ENCODE measurements at regions not wholly inside any gene's neighbourhood (a gene's known extent, or its start where the extent isn't known, plus 50 kb on each side); places are given as distances from the start of the nearest gene placed in this dataset.
"Not testable (repeated sequence)": the region's sequence is repeated elsewhere in the genome, so short reads cannot be mapped to it uniquely, and the experiment has no call there.

DNA sequence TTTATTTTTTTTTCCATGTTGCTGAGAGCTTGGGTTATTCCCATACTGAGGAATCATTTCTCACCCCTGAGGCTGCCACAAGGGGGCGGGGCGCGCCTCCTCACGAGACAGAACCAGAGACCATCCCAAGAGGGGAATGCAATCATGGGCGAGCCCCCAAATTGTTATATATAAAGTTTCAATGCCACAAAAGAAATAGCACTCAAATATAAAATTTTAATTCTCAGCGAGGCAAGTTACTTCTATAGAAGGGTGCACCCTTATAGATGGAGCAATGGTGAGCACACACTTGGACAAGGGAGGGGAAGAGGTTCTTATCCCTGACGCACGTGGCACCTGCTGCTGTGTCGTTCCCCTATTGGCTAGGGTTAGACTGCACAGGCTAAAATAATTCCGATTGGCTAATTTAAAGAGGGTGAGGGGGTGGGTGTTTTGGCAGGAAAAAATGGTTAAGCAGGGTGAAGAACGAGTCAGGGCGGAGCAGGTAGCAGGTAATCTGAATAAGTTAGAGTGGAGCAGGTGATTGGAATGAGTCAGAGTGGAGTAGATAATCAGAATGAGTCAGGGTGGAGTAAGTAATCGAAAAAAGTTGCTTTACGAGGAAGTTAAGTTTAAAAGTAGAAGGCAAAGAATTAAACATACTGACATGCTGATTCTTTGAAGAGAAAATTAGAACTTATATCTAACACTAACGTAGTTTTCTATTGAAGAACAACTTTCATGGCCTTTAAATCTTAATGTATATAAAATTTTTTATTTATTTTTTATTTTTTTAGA, 177.5 kb downstream of the MTCL1 start:
- Histone ChIP-seq H3K9me3 (ENCODE audit: control insufficient read depth, insufficient read depth, low read length) (peaks cover 3% of the 10 kb centered on the region), H3K36me3 (ENCODE audit: control insufficient read depth, insufficient read depth, low read length) (no peaks in the 10 kb centered on the region), H3K27me3 (ENCODE audit: control insufficient read depth, insufficient read depth, low read length) (no peaks in the 10 kb centered on the region), H3K4me1 (ENCODE audit: control insufficient read depth, insufficient read depth, low read length) (no peaks in the 10 kb centered on the region), H3K27ac (ENCODE audit: low read depth, low read length) (no peak overlapping the region), H3K4me3 (ENCODE audit: low read depth, low read length) (no peak overlapping the region)
- 95% methylated on average over 6 of the region's 15 CpGs for WGBS (ENCODE audit: insufficient coverage)
- no peak for DNase-seq (ENCODE audit: low read depth in 4 of 6, low spot score in 6 of 6)

GRCh38 chr18:8883409-8883668, 178.0 kb downstream of the MTCL1 start:
- no peak for DNase-seq (ENCODE audit: low read depth in 4 of 6, low spot score in 6 of 6)
- H3K27ac ChIP-seq (ENCODE audit: low read depth, low read length) = no peak overlapping the region
- H3K27me3 ChIP-seq (ENCODE audit: control insufficient read depth, insufficient read depth, low read length) = no peaks in the 10 kb centered on the region
- no peaks in the 10 kb centered on the region for H3K36me3 ChIP-seq (ENCODE audit: control insufficient read depth, insufficient read depth, low read length)
- no peaks in the 10 kb centered on the region for H3K4me1 ChIP-seq (ENCODE audit: control insufficient read depth, insufficient read depth, low read length)
- H3K4me3 ChIP-seq (ENCODE audit: low read depth, low read length) = no peak overlapping the region
- no CpG with 5 or more reads among the region's 1 CpG for WGBS (ENCODE audit: insufficient coverage)
- peaks cover 3% of the 10 kb centered on the region for H3K9me3 ChIP-seq (ENCODE audit: control insufficient read depth, insufficient read depth, low read length)

DNA sequence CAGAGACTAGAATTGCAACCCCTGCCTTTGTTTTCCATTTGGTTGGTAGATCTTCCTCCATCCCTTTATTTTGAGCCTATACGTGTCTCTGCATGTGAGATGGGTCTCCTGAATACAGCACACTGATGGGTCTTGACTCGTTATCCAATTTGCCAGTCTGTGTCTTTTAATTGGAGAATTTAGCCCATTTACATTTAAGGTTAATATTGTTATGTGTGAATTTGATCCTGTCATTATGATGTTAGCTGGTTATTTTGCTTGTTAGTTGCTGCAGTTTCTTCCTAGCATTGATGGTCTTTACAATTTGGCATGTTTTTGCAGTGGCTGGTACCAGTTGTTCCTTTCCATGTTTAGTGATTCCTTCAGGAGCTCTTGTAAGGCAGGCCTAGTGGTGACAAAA, 182.5 kb downstream of the MTCL1 start:
- not testable (repeated sequence) for DNase-seq (ENCODE audit: low read depth in 4 of 6, low spot score in 6 of 6); H3K4me1 ChIP-seq (ENCODE audit: control insufficient read depth, insufficient read depth, low read length); H3K27me3 ChIP-seq (ENCODE audit: control insufficient read depth, insufficient read depth, low read length); H3K4me3 ChIP-seq (ENCODE audit: low read depth, low read length); H3K36me3 ChIP-seq (ENCODE audit: control insufficient read depth, insufficient read depth, low read length); H3K9me3 ChIP-seq (ENCODE audit: control insufficient read depth, insufficient read depth, low read length); H3K27ac ChIP-seq (ENCODE audit: low read depth, low read length)
- WGBS (ENCODE audit: insufficient coverage) = no CpG with 5 or more reads among the region's 2 CpGs

GRCh38 chr18:8889489-8889888, 184.1 kb downstream of the MTCL1 start:
- H3K9me3 ChIP-seq (ENCODE audit: control insufficient read depth, insufficient read depth, low read length) = no peaks in the 10 kb centered on the region
- DNase-seq (ENCODE audit: low read depth in 4 of 6, low spot score in 6 of 6) = no peak
- H3K4me3 ChIP-seq (ENCODE audit: low read depth, low read length) = no peak overlapping the region
- H3K36me3 ChIP-seq (ENCODE audit: control insufficient read depth, insufficient read depth, low read length) = no peaks in the 10 kb centered on the region
- no peaks in the 10 kb centered on the region for H3K27me3 ChIP-seq (ENCODE audit: control insufficient read depth, insufficient read depth, low read length)
- no peaks in the 10 kb centered on the region for H3K4me1 ChIP-seq (ENCODE audit: control insufficient read depth, insufficient read depth, low read length)
- H3K27ac ChIP-seq (ENCODE audit: low read depth, low read length) = no peak overlapping the region
- WGBS (ENCODE audit: insufficient coverage) = 100% methylated on average over 2 of the region's 2 CpGs

DNA sequence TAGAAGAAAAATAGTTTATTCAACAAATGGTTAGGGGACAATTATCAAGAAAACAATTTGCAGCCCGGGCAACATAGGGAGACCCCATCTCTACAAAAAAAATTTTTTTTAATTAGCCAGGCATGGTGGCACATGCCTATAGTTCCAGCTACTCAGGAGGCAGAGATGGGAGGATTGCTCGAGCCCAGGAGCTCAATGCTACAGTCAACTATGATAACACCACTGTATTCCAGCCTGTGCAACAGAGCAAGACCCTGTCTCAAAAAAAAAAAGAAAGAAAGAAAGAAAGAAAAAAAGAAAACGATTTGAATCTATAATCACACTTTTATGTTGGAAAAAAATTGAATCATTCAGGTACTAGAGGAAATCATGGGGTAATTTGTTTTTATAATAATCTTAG, 185.1 kb downstream of the MTCL1 start:
- 100% methylated on average over 1 of the region's 3 CpGs for WGBS (ENCODE audit: insufficient coverage)
- H3K9me3 ChIP-seq (ENCODE audit: control insufficient read depth, insufficient read depth, low read length); H3K27ac ChIP-seq (ENCODE audit: low read depth, low read length); H3K27me3 ChIP-seq (ENCODE audit: control insufficient read depth, insufficient read depth, low read length); H3K4me1 ChIP-seq (ENCODE audit: control insufficient read depth, insufficient read depth, low read length); DNase-seq (ENCODE audit: low read depth in 4 of 6, low spot score in 6 of 6); H3K36me3 ChIP-seq (ENCODE audit: control insufficient read depth, insufficient read depth, low read length); H3K4me3 ChIP-seq (ENCODE audit: low read depth, low read length): not testable (repeated sequence)

DNA sequence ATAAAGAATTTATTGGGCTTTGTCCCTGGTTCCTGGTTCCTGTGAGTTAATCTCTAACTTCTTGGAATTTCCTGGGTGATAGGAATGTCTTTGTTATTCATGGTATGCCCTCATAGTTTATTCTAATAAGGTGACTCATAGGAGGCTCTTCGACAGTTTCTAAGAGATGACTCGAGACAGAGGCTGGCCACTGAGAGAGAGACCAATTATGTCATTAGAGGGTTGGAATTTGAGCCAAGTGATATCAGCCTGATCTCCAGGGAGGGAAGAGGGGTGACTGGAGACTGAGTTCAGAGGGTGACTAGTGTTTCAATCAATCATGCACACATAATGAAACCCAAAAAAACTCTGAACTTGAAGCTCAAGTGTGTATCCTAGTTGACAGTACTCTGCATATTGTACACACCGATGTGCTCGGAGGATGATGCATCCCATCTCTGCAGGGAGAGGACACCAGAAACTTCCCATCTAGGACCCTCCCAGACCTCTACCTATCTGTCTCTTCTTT, 185.7 kb downstream of the MTCL1 start:
- Histone ChIP-seq H3K4me1 (ENCODE audit: control insufficient read depth, insufficient read depth, low read length) (no peaks in the 10 kb centered on the region), H3K27me3 (ENCODE audit: control insufficient read depth, insufficient read depth, low read length) (no peaks in the 10 kb centered on the region), H3K4me3 (ENCODE audit: low read depth, low read length) (no peak overlapping the region), H3K27ac (ENCODE audit: low read depth, low read length) (no peak overlapping the region), H3K9me3 (ENCODE audit: control insufficient read depth, insufficient read depth, low read length) (no peaks in the 10 kb centered on the region), H3K36me3 (ENCODE audit: control insufficient read depth, insufficient read depth, low read length) (no peaks in the 10 kb centered on the region)
- WGBS (ENCODE audit: insufficient coverage) = 56% methylated on average over 4 of the region's 4 CpGs
- DNase-seq (ENCODE audit: low read depth in 4 of 6, low spot score in 6 of 6) = no peak

DNA sequence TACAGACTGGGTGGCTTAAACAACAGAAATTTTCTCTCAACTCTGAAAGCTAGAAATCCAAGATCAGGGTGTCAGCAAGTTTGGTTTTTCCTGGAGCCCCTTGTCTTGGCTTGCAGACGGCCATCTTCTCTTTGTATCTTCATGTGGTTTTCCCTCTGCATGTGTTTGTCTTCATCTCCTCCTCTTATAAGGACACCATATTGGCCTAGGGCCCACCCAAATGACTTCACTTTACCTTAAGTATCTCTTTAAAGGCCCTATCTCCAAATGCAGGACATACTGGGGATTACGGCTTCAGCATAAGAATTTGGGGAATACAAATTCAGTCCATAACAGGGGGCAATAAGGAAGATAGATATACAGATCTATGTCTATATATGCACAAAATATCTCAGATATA, 187.9 kb downstream of the MTCL1 start:
- Histone ChIP-seq H3K4me1 (ENCODE audit: control insufficient read depth, insufficient read depth, low read length) (no peaks in the 10 kb centered on the region), H3K27me3 (ENCODE audit: control insufficient read depth, insufficient read depth, low read length) (no peaks in the 10 kb centered on the region), H3K4me3 (ENCODE audit: low read depth, low read length) (no peak overlapping the region), H3K9me3 (ENCODE audit: control insufficient read depth, insufficient read depth, low read length) (no peaks in the 10 kb centered on the region), H3K36me3 (ENCODE audit: control insufficient read depth, insufficient read depth, low read length) (no peaks in the 10 kb centered on the region), H3K27ac (ENCODE audit: low read depth, low read length) (no peak overlapping the region)
- no peak for DNase-seq (ENCODE audit: low read depth in 4 of 6, low spot score in 6 of 6)
- WGBS (ENCODE audit: insufficient coverage) = 91% methylated on average over 1 of the region's 2 CpGs

- no peaks in the 10 kb centered on the region for H3K4me1 ChIP-seq (ENCODE audit: control insufficient read depth, insufficient read depth, low read length)
- H3K36me3 ChIP-seq (ENCODE audit: control insufficient read depth, insufficient read depth, low read length) = no peaks in the 10 kb centered on the region
- H3K4me3 ChIP-seq (ENCODE audit: low read depth, low read length) = no peak overlapping the region
- peak in 1 of 6 donors; percentile 49 for DNase-seq (ENCODE audit: low read depth in 4 of 6, low spot score in 6 of 6)
- H3K27me3 ChIP-seq (ENCODE audit: control insufficient read depth, insufficient read depth, low read length) = no peaks in the 10 kb centered on the region
- WGBS (ENCODE audit: insufficient coverage) = no CpG with 5 or more reads among the region's 2 CpGs
- no peaks in the 10 kb centered on the region for H3K9me3 ChIP-seq (ENCODE audit: control insufficient read depth, insufficient read depth, low read length)
- H3K27ac ChIP-seq (ENCODE audit: low read depth, low read length) = no peak overlapping the region
Measured at GRCh38 chr18:8893628-8894231, 188.4 kb downstream of the MTCL1 start.

DNA sequence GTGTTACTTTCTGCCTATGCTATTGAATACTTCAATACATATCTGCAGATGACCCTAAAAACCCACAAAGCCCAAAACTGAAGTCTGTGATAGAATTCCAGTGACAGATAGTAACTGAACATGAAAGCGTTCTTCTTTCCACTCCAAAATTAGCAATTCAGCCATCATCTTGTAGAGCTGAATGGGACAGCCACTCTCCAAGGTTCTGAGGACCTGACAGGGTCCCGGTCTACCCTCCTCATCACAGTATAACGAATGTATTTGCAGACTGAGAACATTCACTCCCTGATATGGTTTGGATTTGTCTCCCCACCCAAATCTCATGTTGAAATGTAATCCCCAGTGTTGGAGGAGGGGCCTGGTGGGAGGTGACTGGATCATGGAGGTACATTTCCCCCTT, 189.5 kb downstream of the MTCL1 start:
- Histone ChIP-seq H3K36me3 (ENCODE audit: control insufficient read depth, insufficient read depth, low read length) (no peaks in the 10 kb centered on the region), H3K4me3 (ENCODE audit: low read depth, low read length) (no peak overlapping the region), H3K9me3 (ENCODE audit: control insufficient read depth, insufficient read depth, low read length) (no peaks in the 10 kb centered on the region), H3K4me1 (ENCODE audit: control insufficient read depth, insufficient read depth, low read length) (no peaks in the 10 kb centered on the region), H3K27me3 (ENCODE audit: control insufficient read depth, insufficient read depth, low read length) (no peaks in the 10 kb centered on the region), H3K27ac (ENCODE audit: low read depth, low read length) (no peak overlapping the region)
- DNase-seq (ENCODE audit: low read depth in 4 of 6, low spot score in 6 of 6) = no peak
- WGBS (ENCODE audit: insufficient coverage) = 71% methylated on average over 1 of the region's 3 CpGs

GRCh38 chr18:8895341-8895740, 190.0 kb downstream of the MTCL1 start:
- Histone ChIP-seq H3K4me1 (ENCODE audit: control insufficient read depth, insufficient read depth, low read length) (no peaks in the 10 kb centered on the region), H3K27ac (ENCODE audit: low read depth, low read length) (no peak overlapping the region), H3K36me3 (ENCODE audit: control insufficient read depth, insufficient read depth, low read length) (no peaks in the 10 kb centered on the region), H3K4me3 (ENCODE audit: low read depth, low read length) (no peak overlapping the region), H3K27me3 (ENCODE audit: control insufficient read depth, insufficient read depth, low read length) (no peaks in the 10 kb centered on the region), H3K9me3 (ENCODE audit: control insufficient read depth, insufficient read depth, low read length) (peaks cover under 1% of the 10 kb centered on the region)
- no peak for DNase-seq (ENCODE audit: low read depth in 4 of 6, low spot score in 6 of 6)
- no CpG with 5 or more reads among the region's 1 CpG for WGBS (ENCODE audit: insufficient coverage)

Measured in spinal cord (tissue), 9 donors.